H9 (cell line): ENCODE measurements at regions not wholly inside any gene's neighbourhood (a gene's known extent, or its start where the extent isn't known, plus 50 kb on each side); places are given as distances from the start of the nearest gene placed in this dataset.

Source experiments
- DNase-seq: peaks from one replicate; pipeline ENCODE4 v3.0.0-alpha.2; 2017
- H2AFZ ChIP-seq: one replicate; pipeline ENCODE4 v1.6.1; 2013; ENCODE audit warnings: mild to moderate bottlenecking, low read length, control low read depth, moderate library complexity
- H2AK5ac ChIP-seq: 2 replicates; pipeline ENCODE4 v1.6.1; 2013; ENCODE audit warnings: low read length, control low read depth, mixed read lengths; ENCODE audit not compliant: insufficient read length
- H2BK120ac ChIP-seq: one replicate; pipeline ENCODE4 v1.6.1; 2013; ENCODE audit warnings: low read depth, mild to moderate bottlenecking, low read length, control low read depth, inconsistent platforms; ENCODE audit not compliant: poor library complexity, severe bottlenecking
- H2BK12ac ChIP-seq: 2 replicates; pipeline ENCODE4 v1.6.1; 2013; ENCODE audit warnings: low read length, control low read depth, mixed read lengths, low read depth; ENCODE audit not compliant: insufficient read length
- H2BK15ac ChIP-seq: 2 replicates; pipeline ENCODE4 v1.6.1; 2013; ENCODE audit warnings: low read depth, low read length, control low read depth
- H2BK20ac ChIP-seq: one replicate; pipeline ENCODE4 v1.6.1; 2013; ENCODE audit warnings: low read depth, mild to moderate bottlenecking, low read length, control low read depth, inconsistent platforms; ENCODE audit not compliant: poor library complexity, severe bottlenecking
- H2BK5ac ChIP-seq: 2 replicates; pipeline ENCODE4 v1.6.1; 2013; ENCODE audit warnings: low read length, control low read depth, mixed read lengths; ENCODE audit not compliant: insufficient read length
- H3K14ac ChIP-seq: 2 replicates; pipeline ENCODE4 v1.6.1; 2013; ENCODE audit warnings: low read length, control low read depth; ENCODE audit not compliant: insufficient read depth
- H3K18ac ChIP-seq: 2 replicates; pipeline ENCODE4 v1.6.1; 2013; ENCODE audit warnings: low read depth, mild to moderate bottlenecking, mixed read lengths, low read length, control low read depth; ENCODE audit not compliant: insufficient read length
- H3K23ac ChIP-seq: 2 replicates; pipeline ENCODE4 v1.6.1; 2013; ENCODE audit warnings: low read length, control low read depth, mixed read lengths, low read depth; ENCODE audit not compliant: insufficient read length
- H3K23me2 ChIP-seq: 2 replicates; pipeline ENCODE4 v1.6.1; 2013; ENCODE audit warnings: low read depth, mild to moderate bottlenecking, mixed read lengths, low read length, control low read depth; ENCODE audit not compliant: insufficient read length, poor library complexity, severe bottlenecking
- H3K27ac ChIP-seq: 2 replicates; pipeline ENCODE4 v1.5.1; 2013; ENCODE audit warnings: low read length, control low read depth, mixed read lengths, low read depth; ENCODE audit not compliant: insufficient read length
- H3K27me3 ChIP-seq: 2 replicates; pipeline ENCODE4 v1.6.1; 2013; ENCODE audit warnings: low read length, control low read depth, inconsistent platforms; ENCODE audit not compliant: insufficient read depth
- H3K4ac ChIP-seq: 2 replicates; pipeline ENCODE4 v1.6.1; 2013; ENCODE audit warnings: low read depth, mild to moderate bottlenecking, control low read depth, inconsistent platforms, low read length, moderate library complexity
- H3K4me1 ChIP-seq: 2 replicates; pipeline ENCODE4 v1.6.1; 2013; ENCODE audit warnings: low read length, control low read depth, inconsistent platforms; ENCODE audit not compliant: insufficient read depth
- H3K4me2 ChIP-seq: 2 replicates; pipeline ENCODE4 v1.6.1; 2013; ENCODE audit warnings: low read length, control low read depth, mixed read lengths; ENCODE audit not compliant: insufficient read length, insufficient read depth
- H3K56ac ChIP-seq: 2 replicates; pipeline ENCODE4 v1.6.1; 2013; ENCODE audit warnings: low read depth, mild to moderate bottlenecking, mixed read lengths, low read length, control low read depth; ENCODE audit not compliant: insufficient read length
- H3K79me1 ChIP-seq: 2 replicates; pipeline ENCODE4 v1.6.1; 2013; ENCODE audit warnings: low read depth, mild to moderate bottlenecking, moderate library complexity, low read length, control low read depth, inconsistent platforms; ENCODE audit not compliant: insufficient read depth, poor library complexity, severe bottlenecking
- H3K79me2 ChIP-seq: 2 replicates; pipeline ENCODE4 v1.6.1; 2013; ENCODE audit warnings: low read length, control low read depth, inconsistent platforms; ENCODE audit not compliant: insufficient read depth
- H3K9ac ChIP-seq: 2 replicates; pipeline ENCODE4 v1.6.1; 2013; ENCODE audit warnings: low read length, control low read depth, mixed read lengths; ENCODE audit not compliant: insufficient read length; ENCODE audit errors: extremely low read depth
- H3K9me3 ChIP-seq: one replicate; pipeline ENCODE4 v1.6.1; 2013; ENCODE audit warnings: low read depth, low read length, inconsistent platforms; ENCODE audit not compliant: control insufficient read depth
- H3T11ph ChIP-seq: one replicate; pipeline ENCODE4 v1.6.1; 2013; ENCODE audit warnings: mild to moderate bottlenecking, low read length, control low read depth, inconsistent platforms
- H4K20me1 ChIP-seq: one replicate; pipeline ENCODE4 v1.6.1; 2013; ENCODE audit not compliant: control insufficient read depth, insufficient read length, insufficient read depth
- H4K5ac ChIP-seq: 2 replicates; pipeline ENCODE4 v1.6.1; 2013; ENCODE audit warnings: low read depth, mild to moderate bottlenecking, mixed read lengths, low read length, control low read depth; ENCODE audit not compliant: insufficient read length
- H4K8ac ChIP-seq: replicated peaks from 2 replicates; pipeline ENCODE4 v1.6.1; 2013; ENCODE audit warnings: low read length, control low read depth, mixed read lengths, low read depth; ENCODE audit not compliant: insufficient read length
- H4K91ac ChIP-seq: 2 replicates; pipeline ENCODE4 v1.6.1; 2013; ENCODE audit warnings: low read depth, mild to moderate bottlenecking, moderate library complexity, mixed read lengths, low read length, control low read depth; ENCODE audit not compliant: insufficient read length
- H3K27ac Mint-ChIP-seq, 3 experiments: 2 replicates in 2 of 3; 3 replicates in 1 of 3; pipeline ENCODE4 v1.8.0; 2020 to 2021; ENCODE audit warnings: mixed read lengths in 3 of 3, mild to moderate bottlenecking in 1 of 3, moderate library complexity in 1 of 3
- H3K27me3 Mint-ChIP-seq: 2 replicates; pipeline ENCODE4 v1.8.0; 2021; ENCODE audit warnings: low read depth, mild to moderate bottlenecking, moderate library complexity, mixed read lengths
- H3K36me3 Mint-ChIP-seq, 3 experiments: 2 replicates in 2 of 3; 3 replicates in 1 of 3; pipeline ENCODE4 v1.8.0; 2020 to 2021; ENCODE audit warnings: low read depth in 3 of 3, mixed read lengths in 3 of 3; ENCODE audit not compliant: insufficient read depth in 1 of 3
- H3K4me1 Mint-ChIP-seq, 2 experiments: 2 replicates each; pipeline ENCODE4 v1.8.0; 2020; ENCODE audit warnings: mixed read lengths in 2 of 2
- H3K4me3 Mint-ChIP-seq, 2 experiments: 2 replicates in 1 of 2; 3 replicates in 1 of 2; pipeline ENCODE4 v1.8.0; 2020 to 2021; ENCODE audit warnings: mild to moderate bottlenecking in 2 of 2, mixed read lengths in 2 of 2, moderate library complexity in 1 of 2
- H3K9me3 Mint-ChIP-seq, 2 experiments: 2 replicates in 1 of 2; 3 replicates in 1 of 2; pipeline ENCODE4 v1.8.0; 2020; ENCODE audit warnings: mild to moderate bottlenecking in 2 of 2, mixed read lengths in 2 of 2, moderate library complexity in 1 of 2
- WGBS: extraction: QIAGEN DNeasy Blood & Tissue Kit; methylation state at CpG from one replicate; pipeline ENCODE4 v1.1.7; 2013; ENCODE audit warnings: missing lambda C conversion rate, low lambda C conversion rate, mixed read lengths; ENCODE audit not compliant: insufficient read length; ENCODE audit errors: extremely low coverage; 5-methylcytosine and 5-hydroxymethylcytosine counted together
- TF ChIP-seq, protein P1 (sequence below): fragments of 200-600 bp; sonication (generic); conservative IDR thresholded peaks from 3 replicates; pipeline ENCODE4 v1.8.0; 2021; ENCODE audit warnings: antibody characterized with exemption, mild to moderate bottlenecking

- no CpG with 5 or more reads among the region's 3 CpGs for WGBS
- H3K23me2 ChIP-seq, result no peaks in the 10 kb centered on the region
- H3K27me3 Mint-ChIP-seq, result peaks cover 10% of the 10 kb centered on the region
Observed at GRCh38 chr6:90406957-90407356, 110.3 kb upstream of the BACH2 start.

More at GRCh38 chr6:90406957-90407356, 110.3 kb upstream of the BACH2 start:
- peaks cover 5 to 8% of the 10 kb centered on the region in 2 experiments; a peak in 3 of 5 replicates for H3K9me3 Mint-ChIP-seq
- Histone ChIP-seq H3K9me3 (no peaks in the 10 kb centered on the region), H2BK5ac (no peak overlapping the region), H3T11ph (no peak overlapping the region), H2BK15ac (no peak overlapping the region), H3K23ac (no peak overlapping the region), H2BK120ac (no peak overlapping the region), H3K56ac (no peak overlapping the region), H2AK5ac (no peak overlapping the region), H4K5ac (no peak overlapping the region), H3K79me1 (no peaks in the 10 kb centered on the region), H3K27ac (no peak overlapping the region), H4K8ac (no peak overlapping the region), H4K91ac (no peak overlapping the region), H3K9ac (no peak overlapping the region), H3K18ac (no peak overlapping the region), H3K4me1 (no peaks in the 10 kb centered on the region), H2BK12ac (no peak overlapping the region), H3K14ac (no peak overlapping the region), H3K79me2 (no peaks in the 10 kb centered on the region), H3K27me3 (no peaks in the 10 kb centered on the region), H3K4me2 (no peak overlapping the region), H3K4ac (no peak overlapping the region), H2BK20ac (no peak overlapping the region), H2AFZ (no peak overlapping the region), H4K20me1 (no peaks in the 10 kb centered on the region)
- TF ChIP-seq, protein P1, sequence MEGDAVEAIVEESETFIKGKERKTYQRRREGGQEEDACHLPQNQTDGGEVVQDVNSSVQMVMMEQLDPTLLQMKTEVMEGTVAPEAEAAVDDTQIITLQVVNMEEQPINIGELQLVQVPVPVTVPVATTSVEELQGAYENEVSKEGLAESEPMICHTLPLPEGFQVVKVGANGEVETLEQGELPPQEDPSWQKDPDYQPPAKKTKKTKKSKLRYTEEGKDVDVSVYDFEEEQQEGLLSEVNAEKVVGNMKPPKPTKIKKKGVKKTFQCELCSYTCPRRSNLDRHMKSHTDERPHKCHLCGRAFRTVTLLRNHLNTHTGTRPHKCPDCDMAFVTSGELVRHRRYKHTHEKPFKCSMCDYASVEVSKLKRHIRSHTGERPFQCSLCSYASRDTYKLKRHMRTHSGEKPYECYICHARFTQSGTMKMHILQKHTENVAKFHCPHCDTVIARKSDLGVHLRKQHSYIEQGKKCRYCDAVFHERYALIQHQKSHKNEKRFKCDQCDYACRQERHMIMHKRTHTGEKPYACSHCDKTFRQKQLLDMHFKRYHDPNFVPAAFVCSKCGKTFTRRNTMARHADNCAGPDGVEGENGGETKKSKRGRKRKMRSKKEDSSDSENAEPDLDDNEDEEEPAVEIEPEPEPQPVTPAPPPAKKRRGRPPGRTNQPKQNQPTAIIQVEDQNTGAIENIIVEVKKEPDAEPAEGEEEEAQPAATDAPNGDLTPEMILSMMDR, result no peak
- peaks cover 33% of the 10 kb centered on the region in 2 experiments for H3K4me1 Mint-ChIP-seq
- no peak overlapping the region for H3K4me3 Mint-ChIP-seq
- no peak for DNase-seq
- no peak overlapping the region for H3K27ac Mint-ChIP-seq
- peaks cover 0 to 8% (median 3%) of the 10 kb centered on the region in 3 experiments; a peak in 2 of 7 replicates for H3K36me3 Mint-ChIP-seq
